ENCODE measurements at regions not wholly inside any gene's neighbourhood (a gene's known extent, or its start where the extent isn't known, plus 50 kb on each side); places are given as distances from the start of the nearest gene placed in this dataset.

DNA sequence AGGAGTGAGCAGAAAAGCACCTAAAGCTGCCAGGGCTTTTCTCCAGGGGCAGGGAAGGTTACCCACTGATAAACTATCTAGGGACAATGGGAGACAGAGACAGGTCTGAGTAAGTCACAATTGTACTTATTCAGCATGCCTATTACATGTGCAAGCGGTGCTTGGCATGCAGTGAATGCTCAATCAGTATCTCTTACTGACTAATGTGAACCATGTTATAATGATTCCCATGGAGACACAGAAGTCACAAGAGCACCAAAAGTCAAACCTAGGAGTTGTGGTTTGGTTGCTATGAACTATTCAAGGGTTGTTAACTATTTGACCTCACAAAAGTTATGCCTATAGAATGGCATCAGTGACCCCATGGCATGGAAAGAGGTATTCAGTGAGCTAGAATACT, 50.0 kb upstream of the RASGRP1 start:
- ChIA-PET POLR2A (no interaction called here), CTCF (interaction anchor here (0.7 to 0.9 kb wide), 2 partner anchors 41 to 50 kb away, joined by 3 read pairs; partner anchors contain the start of gene RASGRP1)
- H3K4me3 ChIP-seq, result no peak overlapping the region
- no peak for TF ChIP-seq PBX3 (IDR thresholded peaks at IDR 0.05)
- TF ChIP-seq HEYL (CRISPR knock-in tag; IDR thresholded peaks at IDR 0.05), result no peak
- no peak for TF ChIP-seq RAD21 (conservative IDR thresholded peaks at IDR 0.05 in 1 of 2, IDR thresholded peaks at IDR 0.05 in 1 of 2)
- TF ChIP-seq HOXB13 (CRISPR knock-in tag; IDR thresholded peaks at IDR 0.05; ENCODE audit: low read depth), result no peak
- no peak for TF ChIP-seq HOXB5 (CRISPR knock-in tag; IDR thresholded peaks at IDR 0.05)
- no peak for TF ChIP-seq MAFK (IDR thresholded peaks at IDR 0.05; ENCODE audit: partially characterized antibody)
- no peak for TF ChIP-seq NR3C1 (IDR thresholded peaks at IDR 0.05)
- TF ChIP-seq ESRRA (IDR thresholded peaks at IDR 0.05; ENCODE audit: borderline replicate concordance, low read length), result no peak
- TF ChIP-seq CTCF (IDR thresholded peaks at IDR 0.05), result no peak
- TF ChIP-seq CBX8 (IDR thresholded peaks at IDR 0.05), result no peak
- no peak for TF ChIP-seq EHMT2 (IDR thresholded peaks at IDR 0.05; ENCODE audit: low read depth)
- no peak for TF ChIP-seq GATA3 (IDR thresholded peaks at IDR 0.05; ENCODE audit: borderline replicate concordance)
- TF ChIP-seq SMC3 (IDR thresholded peaks at IDR 0.05), result no peak
- no peak for TF ChIP-seq KDM1A (IDR thresholded peaks at IDR 0.05; ENCODE audit: low read depth)
- TF ChIP-seq FOXS1 (CRISPR knock-in tag; IDR thresholded peaks at IDR 0.05), result no peak
- ATAC-seq (no peak), DNase-seq (ENCODE audit: low read depth in 1 of 2, low spot score in 1 of 2) (no peak), FAIRE-seq (no peak)
- no peak overlapping the region for H3K27ac ChIP-seq
- no peaks in the 10 kb centered on the region for H3K4me1 ChIP-seq
- no peaks in the 10 kb centered on the region for H3K9me3 ChIP-seq
- H3K4me2 ChIP-seq, result no peak overlapping the region
- 40% methylated on average over 1 of the region's 1 CpG for WGBS (ENCODE audit: missing lambda C conversion rate)

DNA sequence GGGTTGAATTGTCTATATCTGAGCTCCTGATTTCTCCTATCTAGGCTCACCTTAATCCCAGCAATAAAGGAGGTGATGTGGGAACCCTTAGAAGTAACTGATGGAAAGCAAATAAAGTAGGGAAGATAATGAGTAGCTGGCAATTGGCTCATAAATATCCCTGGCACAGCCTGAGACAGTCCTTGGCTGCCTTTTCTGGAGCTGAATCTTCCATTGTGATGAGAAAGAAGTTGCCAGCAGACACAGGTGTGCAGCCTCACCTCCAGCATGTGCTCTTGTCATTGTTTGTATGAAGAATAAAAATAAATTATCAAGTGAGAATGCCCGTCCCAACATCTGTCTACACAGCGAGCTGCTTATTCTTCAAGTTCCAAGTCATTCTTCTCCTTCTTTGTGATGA, 53.2 kb upstream of the RASGRP1 start:
- ChIA-PET CTCF (interaction anchor here (0.6 to 0.8 kb wide), 2 partner anchors 53 to 178 kb away, joined by 3 to 4 read pairs; partner anchors contain the start of gene RASGRP1), POLR2A (no interaction called here)
- 8% methylated on average over 2 of the region's 2 CpGs for WGBS (ENCODE audit: missing lambda C conversion rate)
- Histone ChIP-seq H3K27ac (no peak overlapping the region), H3K4me1 (no peaks in the 10 kb centered on the region), H3K9me3 (no peaks in the 10 kb centered on the region), H3K4me3 (no peak overlapping the region), H3K4me2 (no peak overlapping the region)
- no peak for FAIRE-seq
- TF ChIP-seq RARB (CRISPR knock-in tag; IDR thresholded peaks at IDR 0.05), result no peak
- TF ChIP-seq, protein P1, sequence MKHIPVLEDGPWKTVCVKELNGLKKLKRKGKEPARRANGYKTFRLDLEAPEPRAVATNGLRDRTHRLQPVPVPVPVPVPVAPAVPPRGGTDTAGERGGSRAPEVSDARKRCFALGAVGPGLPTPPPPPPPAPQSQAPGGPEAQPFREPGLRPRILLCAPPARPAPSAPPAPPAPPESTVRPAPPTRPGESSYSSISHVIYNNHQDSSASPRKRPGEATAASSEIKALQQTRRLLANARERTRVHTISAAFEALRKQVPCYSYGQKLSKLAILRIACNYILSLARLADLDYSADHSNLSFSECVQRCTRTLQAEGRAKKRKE (CRISPR knock-in tag; IDR thresholded peaks at IDR 0.05; ENCODE audit: low read depth), result no peak
- TF ChIP-seq, protein P2, sequence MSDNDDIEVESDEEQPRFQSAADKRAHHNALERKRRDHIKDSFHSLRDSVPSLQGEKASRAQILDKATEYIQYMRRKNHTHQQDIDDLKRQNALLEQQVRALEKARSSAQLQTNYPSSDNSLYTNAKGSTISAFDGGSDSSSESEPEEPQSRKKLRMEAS (IDR thresholded peaks at IDR 0.05), result no peak
- no peak for TF ChIP-seq CEBPB (IDR thresholded peaks at IDR 0.05)
- no peak for TF ChIP-seq EP300 (IDR thresholded peaks at IDR 0.05)
- TF ChIP-seq FOXS1 (CRISPR knock-in tag; IDR thresholded peaks at IDR 0.05), result no peak
- no peak for TF ChIP-seq RAD21 (conservative IDR thresholded peaks at IDR 0.05 in 1 of 2, IDR thresholded peaks at IDR 0.05 in 1 of 2)
- no peak for TF ChIP-seq ZC3H11A (IDR thresholded peaks at IDR 0.05)
- TF ChIP-seq, protein P3, sequence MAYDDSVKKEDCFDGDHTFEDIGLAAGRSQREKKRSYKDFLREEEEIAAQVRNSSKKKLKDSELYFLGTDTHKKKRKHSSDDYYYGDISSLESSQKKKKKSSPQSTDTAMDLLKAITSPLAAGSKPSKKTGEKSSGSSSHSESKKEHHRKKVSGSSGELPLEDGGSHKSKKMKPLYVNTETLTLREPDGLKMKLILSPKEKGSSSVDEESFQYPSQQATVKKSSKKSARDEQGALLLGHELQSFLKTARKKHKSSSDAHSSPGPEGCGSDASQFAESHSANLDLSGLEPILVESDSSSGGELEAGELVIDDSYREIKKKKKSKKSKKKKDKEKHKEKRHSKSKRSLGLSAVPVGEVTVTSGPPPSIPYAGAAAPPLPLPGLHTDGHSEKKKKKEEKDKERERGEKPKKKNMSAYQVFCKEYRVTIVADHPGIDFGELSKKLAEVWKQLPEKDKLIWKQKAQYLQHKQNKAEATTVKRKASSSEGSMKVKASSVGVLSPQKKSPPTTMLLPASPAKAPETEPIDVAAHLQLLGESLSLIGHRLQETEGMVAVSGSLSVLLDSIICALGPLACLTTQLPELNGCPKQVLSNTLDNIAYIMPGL (CRISPR knock-in tag; IDR thresholded peaks at IDR 0.05; ENCODE audit: borderline replicate concordance), result no peak
- TF ChIP-seq HDAC2 (IDR thresholded peaks at IDR 0.05), result no peak
- no peak for TF ChIP-seq ELK1 (IDR thresholded peaks at IDR 0.05; ENCODE audit: low read depth, low read length)
- no peak for TF ChIP-seq CHD2 (IDR thresholded peaks at IDR 0.05; ENCODE audit: low read length, partially characterized antibody)
- TF ChIP-seq TFCP2L1 (CRISPR knock-in tag; IDR thresholded peaks at IDR 0.05), result no peak
- TF ChIP-seq, protein P4, sequence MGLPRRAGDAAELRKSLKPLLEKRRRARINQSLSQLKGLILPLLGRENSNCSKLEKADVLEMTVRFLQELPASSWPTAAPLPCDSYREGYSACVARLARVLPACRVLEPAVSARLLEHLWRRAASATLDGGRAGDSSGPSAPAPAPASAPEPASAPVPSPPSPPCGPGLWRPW (IDR thresholded peaks at IDR 0.05), result no peak
- TF ChIP-seq BHLHE40 (IDR thresholded peaks at IDR 0.05; ENCODE audit: low read depth, low read length), result no peak
- TF ChIP-seq, protein P5, sequence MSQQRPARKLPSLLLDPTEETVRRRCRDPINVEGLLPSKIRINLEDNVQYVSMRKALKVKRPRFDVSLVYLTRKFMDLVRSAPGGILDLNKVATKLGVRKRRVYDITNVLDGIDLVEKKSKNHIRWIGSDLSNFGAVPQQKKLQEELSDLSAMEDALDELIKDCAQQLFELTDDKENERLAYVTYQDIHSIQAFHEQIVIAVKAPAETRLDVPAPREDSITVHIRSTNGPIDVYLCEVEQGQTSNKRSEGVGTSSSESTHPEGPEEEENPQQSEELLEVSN (IDR thresholded peaks at IDR 0.05; ENCODE audit: borderline replicate concordance, low read depth), result no peak
- TF ChIP-seq HEYL (CRISPR knock-in tag; IDR thresholded peaks at IDR 0.05), result no peak
- no peak for TF ChIP-seq NFE2L2 (conservative IDR thresholded peaks at IDR 0.05; ENCODE audit: low read length)
- no peak for DNase-seq (ENCODE audit: low read depth in 1 of 2, low spot score in 1 of 2)
- no peak for ATAC-seq

All from A549 (cell line).